SK-N-MC (cell line): ENCODE measurements at regions not wholly inside any gene's neighbourhood (a gene's known extent, or its start where the extent isn't known, plus 50 kb on each side); places are given as distances from the start of the nearest gene placed in this dataset.

Source experiments
- DNase-seq: peaks from one replicate; pipeline ENCODE4 v3.0.0-alpha.2; 2011; ENCODE audit warnings: low read depth, low spot score
- H3K27ac ChIP-seq: fragments of 200-600 bp; sonication (generic); 2 replicates; pipeline ENCODE4 v1.5.1; 2016; ENCODE audit warnings: mixed run types
- H3K36me3 ChIP-seq: fragments of 200-600 bp; sonication (generic); 2 replicates; pipeline ENCODE4 v1.6.1; 2017; ENCODE audit warnings: antibody characterized with exemption, low read length, mixed read lengths; ENCODE audit not compliant: insufficient read depth
- H3K4me3 ChIP-seq: fragments of 200-600 bp; sonication (generic); 2 replicates; pipeline ENCODE4 v1.5.1; 2016
- H3K9ac ChIP-seq: fragments of 200-600 bp; sonication (generic); 2 replicates; pipeline ENCODE4 v1.8.0; 2017; ENCODE audit warnings: mixed run types, mixed read lengths; ENCODE audit not compliant: insufficient read length
- H3K9me3 ChIP-seq: fragments of 200-600 bp; sonication (generic); 2 replicates; pipeline ENCODE4 v1.6.1; 2017; ENCODE audit warnings: low read depth, mild to moderate bottlenecking, antibody characterized with exemption, low read length, moderate library complexity, mixed read lengths
- EZH2 ChIP-seq: fragments of 200-600 bp; sonication (generic); IDR thresholded peaks from one replicate; pipeline ENCODE4 v1.6.1; 2017; ENCODE audit warnings: antibody characterized with exemption
- FOXP2 ChIP-seq: optimal IDR thresholded peaks from 2 replicates; pipeline ENCODE3; 2011; ENCODE audit warnings: mild to moderate bottlenecking, moderate library complexity; ENCODE audit not compliant: insufficient read depth; ENCODE audit errors: extremely low read length, control extremely low read depth
- POLR2AphosphoS5 ChIP-seq: IDR thresholded peaks from 2 replicates; pipeline ENCODE4 v1.6.1; 2012; ENCODE audit warnings: mild to moderate bottlenecking, low read depth, low read length, borderline replicate concordance

GRCh38 chr13:47673009-47673850, 327.8 kb downstream of the SUCLA2 start:
- TF ChIP-seq EZH2: no peak
- no peak for TF ChIP-seq FOXP2
- TF ChIP-seq POLR2AphosphoS5: no peak
- Histone ChIP-seq H3K36me3 (no peaks in the 10 kb centered on the region), H3K9ac (no peak overlapping the region), H3K4me3 (no peak overlapping the region), H3K9me3 (no peaks in the 10 kb centered on the region), H3K27ac (no peak overlapping the region)
- no peak for DNase-seq

- Histone ChIP-seq H3K27ac (no peak overlapping the region), H3K9me3 (no peaks in the 10 kb centered on the region), H3K4me3 (no peak overlapping the region), H3K9ac (no peak overlapping the region), H3K36me3 (no peaks in the 10 kb centered on the region)
- DNase-seq: no peak
- no peak for TF ChIP-seq FOXP2
- no peak for TF ChIP-seq POLR2AphosphoS5
- no peak for TF ChIP-seq EZH2
These were observed 328.6 kb downstream of the SUCLA2 start for GRCh38 chr13:47672245-47673008.

GRCh38 chr13:47671776-47672175, 329.3 kb downstream of the SUCLA2 start:
- H3K9ac ChIP-seq: no peak overlapping the region
- H3K27ac ChIP-seq: no peak overlapping the region

GRCh38 chr13:47665043-47665442, 336.0 kb downstream of the SUCLA2 start:
- no peak for DNase-seq
- H3K27ac ChIP-seq: no peak overlapping the region
- H3K9ac ChIP-seq: no peak overlapping the region
- H3K36me3 ChIP-seq: no peaks in the 10 kb centered on the region
- no peaks in the 10 kb centered on the region for H3K9me3 ChIP-seq
- H3K4me3 ChIP-seq: no peak overlapping the region
- TF ChIP-seq FOXP2 (no peak), POLR2AphosphoS5 (no peak), EZH2 (no peak)

More at GRCh38 chr13:47671776-47672175, 329.3 kb downstream of the SUCLA2 start:
- no peak overlapping the region for H3K4me3 ChIP-seq
- TF ChIP-seq EZH2 (no peak), FOXP2 (no peak), POLR2AphosphoS5 (no peak)
- H3K9me3 ChIP-seq: no peaks in the 10 kb centered on the region
- DNase-seq: no peak
- no peaks in the 10 kb centered on the region for H3K36me3 ChIP-seq

GRCh38 chr13:47661076-47661475, 340.0 kb downstream of the SUCLA2 start:
- no peak for DNase-seq
- Histone ChIP-seq H3K27ac (no peak overlapping the region), H3K9me3 (no peaks in the 10 kb centered on the region), H3K36me3 (no peaks in the 10 kb centered on the region), H3K9ac (no peak overlapping the region), H3K4me3 (no peak overlapping the region)
- TF ChIP-seq EZH2: no peak
- no peak for TF ChIP-seq FOXP2
- no peak for TF ChIP-seq POLR2AphosphoS5

- Histone ChIP-seq H3K9ac (no peak overlapping the region), H3K36me3 (no peaks in the 10 kb centered on the region), H3K27ac (no peak overlapping the region), H3K4me3 (no peak overlapping the region), H3K9me3 (no peaks in the 10 kb centered on the region)
- DNase-seq: no peak
- no peak for TF ChIP-seq FOXP2
- no peak for TF ChIP-seq POLR2AphosphoS5
- TF ChIP-seq EZH2: no peak
These were observed 344.4 kb downstream of the SUCLA2 start for GRCh38 chr13:47656651-47657050.

- Histone ChIP-seq H3K4me3 (no peak overlapping the region), H3K9me3 (no peaks in the 10 kb centered on the region), H3K9ac (no peak overlapping the region), H3K36me3 (no peaks in the 10 kb centered on the region), H3K27ac (no peak overlapping the region)
- TF ChIP-seq POLR2AphosphoS5: no peak
- TF ChIP-seq FOXP2: no peak
- no peak for TF ChIP-seq EZH2
- no peak for DNase-seq
These were observed 350.9 kb downstream of the SUCLA2 start for GRCh38 chr13:47650209-47650608.

- TF ChIP-seq EZH2 (no peak), FOXP2 (no peak), POLR2AphosphoS5 (no peak)
- no peak for DNase-seq
- Histone ChIP-seq H3K9ac (no peak overlapping the region), H3K4me3 (no peak overlapping the region), H3K36me3 (no peaks in the 10 kb centered on the region), H3K27ac (no peak overlapping the region), H3K9me3 (no peaks in the 10 kb centered on the region)
These were observed 354.1 kb downstream of the SUCLA2 start for GRCh38 chr13:47647001-47647400.
